ENCODE measurements at regions not wholly inside any gene's neighbourhood (a gene's known extent, or its start where the extent isn't known, plus 50 kb on each side); places are given as distances from the start of the nearest gene placed in this dataset.

GRCh38 chr2:8482432-8482831 is 199.4 kb upstream of the ID2 start:
- Histone ChIP-seq H3K79me2 (replicated peaks; ENCODE audit: insufficient read depth, low read length) (no peaks in the 10 kb centered on the region), H3K9me3 (ENCODE audit: low read length) (no peaks in the 10 kb centered on the region), H4K20me1 (ENCODE audit: insufficient read depth) (no peaks in the 10 kb centered on the region), H3K27ac (ENCODE audit: low read length) (no peak overlapping the region), H3F3A (ENCODE audit: insufficient read depth, low read length, poor library complexity, severe bottlenecking) (no peaks in the 10 kb centered on the region), H3K4me3 (ENCODE audit: low read length) (no peak overlapping the region), H3K27me3 (ENCODE audit: insufficient read depth, low read depth, low read length) (no peaks in the 10 kb centered on the region), H3K36me3 (ENCODE audit: insufficient read depth, low read length) (no peaks in the 10 kb centered on the region), H3K4me2 (ENCODE audit: low read length) (no peak overlapping the region), H2AFZ (ENCODE audit: low read depth, low read length) (no peak overlapping the region), H3K9me2 (ENCODE audit: insufficient read depth, low read length) (no peaks in the 10 kb centered on the region), H3K9ac (ENCODE audit: low read length) (no peak overlapping the region)
- TF ChIP-seq CTCF (IDR thresholded peaks at IDR 0.05; ENCODE audit: poor library complexity, severe bottlenecking) (no peak), RAD21 (conservative IDR thresholded peaks at IDR 0.05) (no peak), REST (IDR thresholded peaks at IDR 0.05; ENCODE audit: borderline replicate concordance) (no peak), SMC3 (conservative IDR thresholded peaks at IDR 0.05; ENCODE audit: poor library complexity) (no peak), MXI1 (conservative IDR thresholded peaks at IDR 0.05; ENCODE audit: poor library complexity, severe bottlenecking) (no peak), TAF1 (IDR thresholded peaks at IDR 0.05; ENCODE audit: low read depth) (no peak), POLR2AphosphoS5 (IDR thresholded peaks at IDR 0.05) (no peak), EP300 (conservative IDR thresholded peaks at IDR 0.05; ENCODE audit: poor library complexity, severe bottlenecking) (no peak)

- Histone ChIP-seq H3K4me3 (ENCODE audit: low read length) (no peak overlapping the region), H3K27me3 (ENCODE audit: insufficient read depth, low read depth, low read length) (no peaks in the 10 kb centered on the region), H3K4me2 (ENCODE audit: low read length) (no peak overlapping the region), H3K9ac (ENCODE audit: low read length) (no peak overlapping the region), H2AFZ (ENCODE audit: low read depth, low read length) (no peak overlapping the region), H3K9me2 (ENCODE audit: insufficient read depth, low read length) (no peaks in the 10 kb centered on the region), H3K9me3 (ENCODE audit: low read length) (no peaks in the 10 kb centered on the region), H4K20me1 (ENCODE audit: insufficient read depth) (no peaks in the 10 kb centered on the region), H3K27ac (ENCODE audit: low read length) (no peak overlapping the region), H3F3A (ENCODE audit: insufficient read depth, low read length, poor library complexity, severe bottlenecking) (no peaks in the 10 kb centered on the region), H3K36me3 (ENCODE audit: insufficient read depth, low read length) (no peaks in the 10 kb centered on the region), H3K79me2 (replicated peaks; ENCODE audit: insufficient read depth, low read length) (no peaks in the 10 kb centered on the region)
- no peak for TF ChIP-seq REST (IDR thresholded peaks at IDR 0.05; ENCODE audit: borderline replicate concordance)
- TF ChIP-seq EP300 (conservative IDR thresholded peaks at IDR 0.05; ENCODE audit: poor library complexity, severe bottlenecking): no peak
- no peak for TF ChIP-seq MXI1 (conservative IDR thresholded peaks at IDR 0.05; ENCODE audit: poor library complexity, severe bottlenecking)
- TF ChIP-seq TAF1 (IDR thresholded peaks at IDR 0.05; ENCODE audit: low read depth): no peak
- TF ChIP-seq RAD21 (conservative IDR thresholded peaks at IDR 0.05): no peak
- TF ChIP-seq CTCF (IDR thresholded peaks at IDR 0.05; ENCODE audit: poor library complexity, severe bottlenecking): no peak
- no peak for TF ChIP-seq SMC3 (conservative IDR thresholded peaks at IDR 0.05; ENCODE audit: poor library complexity)
- no peak for TF ChIP-seq POLR2AphosphoS5 (IDR thresholded peaks at IDR 0.05)
- TF ChIP-seq EZH2 (IDR thresholded peaks at IDR 0.05; ENCODE audit: borderline replicate concordance, insufficient read depth, low read length, poor library complexity, severe bottlenecking): no peak
These were observed 197.2 kb upstream of the ID2 start for GRCh38 chr2:8484502-8485283.

Data from neural cell (in vitro differentiated cells).